Stomach (tissue), 8 donors: ENCODE measurements at regions not wholly inside any gene's neighbourhood (a gene's known extent, or its start where the extent isn't known, plus 50 kb on each side); places are given as distances from the start of the nearest gene placed in this dataset.

Source experiments
- DNase-seq, 2 donors: peaks; one replicate each; pipeline versions ENCODE4 v3.0.0 to v3.0.0-alpha.2; 2013 to 2019
- H3K27ac ChIP-seq, 5 donors: fragments of 200-600 bp in 4 of 5; sonication (generic) in 4 of 5; one replicate each; pipeline ENCODE4 v1.5.1; 2013 to 2019; ENCODE audit warnings: mild to moderate bottlenecking in 1 of 5, moderate library complexity in 1 of 5
- H3K27me3 ChIP-seq, 3 donors: fragments of 200-600 bp; sonication (generic); one replicate each; pipeline ENCODE4 v1.5.1; 2017 to 2019; ENCODE audit warnings: mixed run types in 1 of 3
- H3K36me3 ChIP-seq, 4 donors: fragments of 200-600 bp; sonication (generic); 1 replicate in 3 of 4; 2 replicates in 1 of 4; pipeline ENCODE4 v1.5.1; 2016 to 2019
- H3K4me1 ChIP-seq, 4 donors: fragments of 200-600 bp; sonication (generic); one replicate each; pipeline ENCODE4 v1.5.1; 2016 to 2019
- H3K4me3 ChIP-seq, 4 donors: fragments of 200-600 bp; sonication (generic) in 3 of 4; one replicate each; pipeline ENCODE4 v1.5.1; 2016 to 2019; ENCODE audit warnings: mild to moderate bottlenecking in 1 of 4
- H3K9me3 ChIP-seq, 4 donors: fragments of 200-600 bp; sonication (generic); one replicate each; pipeline ENCODE4 v1.5.1; 2016 to 2019
- EP300 ChIP-seq: sonication (generic); formaldehyde crosslinking; IDR thresholded peaks from one replicate; pipeline ENCODE4 v1.6.1; 2017; ENCODE audit warnings: antibody characterized with exemption
- POLR2A ChIP-seq, 4 donors: fragments of 450-650 bp; IDR thresholded peaks; one replicate each; pipeline ENCODE4 v1.6.1; 2016; ENCODE audit warnings: antibody characterized with exemption in 4 of 4, control low read depth in 2 of 4, mild to moderate bottlenecking in 1 of 4, moderate library complexity in 1 of 4
- POLR2AphosphoS5 ChIP-seq, 3 donors: sonication (generic); formaldehyde crosslinking; IDR thresholded peaks; one replicate each; pipeline ENCODE4 v1.6.1; 2016; ENCODE audit warnings: antibody characterized with exemption in 3 of 3
- WGBS, 5 donors: extraction: QIAGEN DNeasy Blood & Tissue Kit in 3 of 5; methylation state at CpG; one replicate each; pipeline versions ENCODE4 v1.1.5 to v1.1.7; 2013 to 2018; 5-methylcytosine and 5-hydroxymethylcytosine counted together
- intact Hi-C: fragments of 100-400 bp; cut with DNase I; formaldehyde crosslinking; loops from one replicate; pipeline ENCODE4 v1.15.1; 2023; ENCODE audit warnings: low total_unique reads
- TF ChIP-seq, protein P1 (sequence below), 7 experiments: fragments of 450-650 bp in 4 of 7; fragments of 200-600 bp in 3 of 7; sonication (generic) in 3 of 7; IDR thresholded peaks; one replicate each; pipeline ENCODE4 v1.5.1; 2016 to 2019; ENCODE audit warnings: antibody characterized with exemption in 7 of 7, control low read depth in 2 of 7, mild to moderate bottlenecking in 1 of 7
- donor health status: healthy with polysubstance abuse.
- donor health status: Bipolar disorder and iron deficiency.
- donor health status: healthy.

DNA sequence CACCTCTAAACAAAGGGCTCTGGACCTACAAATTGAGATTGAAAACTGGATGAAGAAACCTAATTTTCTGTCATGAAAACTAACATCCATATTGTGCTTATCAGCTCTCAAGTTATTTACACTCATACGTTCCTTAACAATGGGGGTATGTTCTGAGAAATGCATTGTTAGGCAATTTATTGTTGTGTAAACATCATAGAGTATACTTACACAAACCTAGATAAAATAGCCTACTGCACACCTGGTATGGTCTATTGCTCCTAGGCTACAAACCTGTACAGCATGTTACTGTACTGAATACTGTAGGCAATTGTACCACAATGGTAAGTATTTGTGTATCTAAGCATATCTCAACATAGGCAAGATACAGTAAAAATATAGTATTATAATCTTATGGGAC is 191.4 kb downstream of the TM2D1 start:
- TF ChIP-seq, protein P1, sequence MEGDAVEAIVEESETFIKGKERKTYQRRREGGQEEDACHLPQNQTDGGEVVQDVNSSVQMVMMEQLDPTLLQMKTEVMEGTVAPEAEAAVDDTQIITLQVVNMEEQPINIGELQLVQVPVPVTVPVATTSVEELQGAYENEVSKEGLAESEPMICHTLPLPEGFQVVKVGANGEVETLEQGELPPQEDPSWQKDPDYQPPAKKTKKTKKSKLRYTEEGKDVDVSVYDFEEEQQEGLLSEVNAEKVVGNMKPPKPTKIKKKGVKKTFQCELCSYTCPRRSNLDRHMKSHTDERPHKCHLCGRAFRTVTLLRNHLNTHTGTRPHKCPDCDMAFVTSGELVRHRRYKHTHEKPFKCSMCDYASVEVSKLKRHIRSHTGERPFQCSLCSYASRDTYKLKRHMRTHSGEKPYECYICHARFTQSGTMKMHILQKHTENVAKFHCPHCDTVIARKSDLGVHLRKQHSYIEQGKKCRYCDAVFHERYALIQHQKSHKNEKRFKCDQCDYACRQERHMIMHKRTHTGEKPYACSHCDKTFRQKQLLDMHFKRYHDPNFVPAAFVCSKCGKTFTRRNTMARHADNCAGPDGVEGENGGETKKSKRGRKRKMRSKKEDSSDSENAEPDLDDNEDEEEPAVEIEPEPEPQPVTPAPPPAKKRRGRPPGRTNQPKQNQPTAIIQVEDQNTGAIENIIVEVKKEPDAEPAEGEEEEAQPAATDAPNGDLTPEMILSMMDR (IDR thresholded peaks at IDR 0.05) = no peak
- no peak for TF ChIP-seq POLR2AphosphoS5 (IDR thresholded peaks at IDR 0.05)
- no peak for TF ChIP-seq EP300
- no peak for TF ChIP-seq POLR2A (IDR thresholded peaks at IDR 0.05)
- WGBS, 5 donors = 23 to 44% (median 37%) methylated on average over 1 of the region's 1 CpG

DNA sequence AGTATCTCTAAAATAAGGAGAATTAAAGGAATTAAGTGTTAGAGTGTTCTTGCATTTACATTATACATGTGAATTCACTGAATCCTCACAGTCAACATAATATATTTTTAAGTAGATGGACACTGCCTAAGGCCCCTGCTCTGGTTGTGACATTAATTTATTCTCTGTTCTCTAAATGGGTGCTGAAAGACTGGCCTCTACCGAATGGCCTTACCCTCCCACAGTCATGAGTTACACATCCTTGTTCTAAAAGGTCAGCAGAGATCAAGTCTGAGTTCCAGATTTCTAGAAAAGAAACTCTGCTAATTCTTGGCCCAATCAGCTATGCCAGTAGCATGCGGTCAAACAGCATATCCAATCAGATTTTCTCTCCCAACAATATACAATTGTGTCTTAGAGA is 193.2 kb downstream of the TM2D1 start:
- H3K4me1 ChIP-seq = no peaks in the 10 kb centered on the region
- no peaks in the 10 kb centered on the region for H3K9me3 ChIP-seq
- 63 to 92% (median 82%) methylated on average over 1 to 2 of the region's 2 CpGs for WGBS, 5 donors
- TF ChIP-seq, protein P1 (IDR thresholded peaks at IDR 0.05) = no peak
- TF ChIP-seq EP300 = no peak
- no peak for TF ChIP-seq POLR2AphosphoS5 (IDR thresholded peaks at IDR 0.05)
- TF ChIP-seq POLR2A (IDR thresholded peaks at IDR 0.05) = no peak
- no peak for DNase-seq
- H3K27me3 ChIP-seq = no peaks in the 10 kb centered on the region
- intact Hi-C loops = no loop called here
- H3K36me3 ChIP-seq = no peaks in the 10 kb centered on the region
- no peak overlapping the region for H3K27ac ChIP-seq
- no peak overlapping the region for H3K4me3 ChIP-seq

More for the DNA sequence above, 191.4 kb downstream of the TM2D1 start:
- Histone ChIP-seq H3K27ac (no peak overlapping the region), H3K27me3 (no peaks in the 10 kb centered on the region), H3K36me3 (no peaks in the 10 kb centered on the region), H3K9me3 (no peaks in the 10 kb centered on the region), H3K4me3 (no peak overlapping the region), H3K4me1 (no peaks in the 10 kb centered on the region)
- intact Hi-C loops = no loop called here
- no peak for DNase-seq

DNA sequence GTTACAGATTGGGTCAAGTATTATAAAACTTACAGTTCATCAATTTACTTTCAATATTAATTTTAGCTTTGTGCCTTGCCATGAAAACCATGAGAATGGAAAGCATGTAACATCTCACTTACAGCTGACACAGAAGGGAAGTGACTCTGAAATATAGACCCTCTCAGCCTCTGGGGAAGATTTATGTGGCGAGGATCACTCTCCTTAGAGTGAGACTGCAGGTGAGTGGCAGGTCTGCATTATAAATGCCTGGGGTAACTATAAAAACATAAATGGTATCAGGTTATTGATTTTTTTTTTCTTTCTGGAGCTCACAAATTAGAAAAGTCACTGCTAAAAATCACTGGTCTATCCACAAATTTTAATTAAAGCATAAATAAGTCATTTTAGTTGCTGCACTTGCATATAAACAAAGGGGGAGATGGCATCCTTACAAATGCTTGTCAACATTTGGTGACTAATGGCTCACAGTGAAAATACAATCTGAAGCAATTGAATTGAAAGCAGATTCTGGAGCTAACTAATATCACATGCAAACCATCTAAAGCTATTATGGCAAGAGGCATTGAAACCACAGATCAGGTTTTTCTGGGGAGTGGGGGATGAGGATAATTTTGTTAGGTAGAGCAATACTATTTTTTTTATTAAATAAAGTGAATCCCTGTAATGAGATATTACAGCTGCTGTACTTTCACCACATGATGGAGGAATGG is 200.9 kb downstream of the TM2D1 start:
- no peaks in the 10 kb centered on the region for H3K27me3 ChIP-seq
- TF ChIP-seq POLR2A (IDR thresholded peaks at IDR 0.05) (no peak), EP300 (no peak), POLR2AphosphoS5 (IDR thresholded peaks at IDR 0.05) (no peak)
- TF ChIP-seq, protein P1 (IDR thresholded peaks at IDR 0.05) = no peak
- DNase-seq = no peak
- no peaks in the 10 kb centered on the region for H3K36me3 ChIP-seq
- no peaks in the 10 kb centered on the region for H3K9me3 ChIP-seq
- intact Hi-C loops = no loop called here
- no peaks in the 10 kb centered on the region for H3K4me1 ChIP-seq
- no peak overlapping the region for H3K27ac ChIP-seq
- no peak overlapping the region for H3K4me3 ChIP-seq
- WGBS, 5 donors = 83 to 100% (median 89%) methylated on average over 1 of the region's 1 CpG

DNA sequence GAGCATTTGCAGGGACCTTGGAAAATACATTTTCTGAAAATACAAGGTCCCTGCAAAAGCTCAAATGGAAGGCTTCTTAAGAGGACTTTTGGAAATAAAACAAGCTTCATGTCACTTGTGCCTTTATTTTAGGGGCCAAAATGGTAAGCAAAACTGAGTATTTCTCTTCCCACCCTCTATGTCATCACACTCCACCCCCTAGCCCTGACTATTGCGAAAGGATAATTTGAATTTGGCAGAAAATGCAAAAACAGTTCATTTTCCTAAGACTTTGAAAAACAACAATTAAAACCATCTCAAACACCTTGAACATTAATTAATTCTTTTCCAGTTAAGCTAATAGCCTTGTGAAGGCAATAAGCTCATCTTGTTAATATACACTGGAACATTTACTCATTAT is 201.7 kb downstream of the TM2D1 start:
- Histone ChIP-seq H3K4me3 (no peak overlapping the region), H3K36me3 (no peaks in the 10 kb centered on the region), H3K9me3 (no peaks in the 10 kb centered on the region), H3K27ac (no peak overlapping the region), H3K4me1 (no peaks in the 10 kb centered on the region), H3K27me3 (no peaks in the 10 kb centered on the region)
- DNase-seq = no peak
- intact Hi-C loops = no loop called here
- no peak for TF ChIP-seq EP300
- TF ChIP-seq, protein P1 (IDR thresholded peaks at IDR 0.05) = no peak
- TF ChIP-seq POLR2AphosphoS5 (IDR thresholded peaks at IDR 0.05) = no peak
- TF ChIP-seq POLR2A (IDR thresholded peaks at IDR 0.05) = no peak
- 73 to 95% (median 88%) methylated on average over 1 of the region's 1 CpG for WGBS, 5 donors
